HG03432 (cell line): ENCODE measurements at regions not wholly inside any gene's neighbourhood (a gene's known extent, or its start where the extent isn't known, plus 50 kb on each side); places are given as distances from the start of the nearest gene placed in this dataset.
A peak's percentile ranks its signal among the peaks of the same experiment; 100 is the strongest.

ENCODE experiments used
- ATAC-seq: cut with Tn5 transposase; IDR thresholded peaks from one replicate; pipeline ENCODE4 v1.9.1; 2021; ENCODE audit warnings: mild to moderate bottlenecking, moderate library complexity; ENCODE audit not compliant: unreplicated experiment

GRCh38 chr15:66848116-66848515, 146.1 kb downstream of the SMAD6 start:
- ATAC-seq = no peak

DNA sequence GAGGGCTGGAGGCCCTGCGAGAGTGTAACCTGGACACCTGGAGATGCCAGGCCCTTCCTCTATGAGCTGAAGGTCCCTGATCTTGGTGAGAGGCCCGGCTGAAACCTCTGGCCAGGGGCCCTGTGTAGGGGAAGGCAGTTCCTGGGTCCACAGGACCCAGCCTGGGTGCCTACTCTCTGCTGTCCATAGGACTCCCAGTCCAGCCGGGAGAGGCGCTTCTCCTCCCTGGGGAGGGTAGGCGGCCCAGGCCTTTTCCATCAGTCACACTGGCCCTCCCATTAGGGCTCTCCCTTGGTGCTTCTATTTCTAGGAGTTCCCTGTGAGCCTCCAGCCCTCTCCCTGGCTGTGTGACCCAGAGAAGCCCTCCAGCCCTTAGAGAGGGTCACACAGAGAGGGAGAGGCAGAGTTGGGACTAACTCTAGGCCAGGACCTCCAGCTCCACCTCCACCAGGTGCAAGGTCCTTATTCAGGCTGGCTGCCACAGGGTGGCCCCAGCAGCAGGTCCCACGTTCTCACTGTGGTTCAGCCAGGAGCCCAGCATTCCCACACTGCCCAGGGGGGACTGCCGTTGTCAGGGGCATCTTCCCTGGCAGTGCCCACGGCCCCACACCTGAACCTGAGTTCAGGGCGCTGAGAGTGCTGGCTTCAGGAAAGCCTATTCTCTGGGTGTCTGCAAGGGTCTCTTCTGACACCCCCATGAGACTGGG, 146.8 kb downstream of the SMAD6 start:
- no peak for ATAC-seq

DNA sequence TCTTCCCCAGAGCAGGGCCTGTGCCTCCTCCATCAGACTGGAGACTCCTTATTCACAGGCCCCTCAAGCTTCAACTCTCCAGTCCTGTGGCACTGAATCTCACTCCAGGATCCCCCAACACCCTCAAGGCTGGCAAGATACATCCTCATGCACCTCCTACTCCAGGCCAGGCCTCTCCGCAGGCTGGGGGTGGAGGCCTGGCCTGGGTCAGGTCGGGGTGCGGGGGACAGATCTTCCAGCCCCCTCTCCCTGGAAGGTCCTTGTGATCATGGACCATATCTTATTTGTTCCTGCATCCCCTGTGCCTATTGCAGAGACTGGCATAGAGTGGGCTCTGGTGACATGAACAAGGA, 147.3 kb downstream of the SMAD6 start:
- no peak for ATAC-seq

GRCh38 chr15:66849746-66850077, 147.7 kb downstream of the SMAD6 start:
- no peak for ATAC-seq

DNA sequence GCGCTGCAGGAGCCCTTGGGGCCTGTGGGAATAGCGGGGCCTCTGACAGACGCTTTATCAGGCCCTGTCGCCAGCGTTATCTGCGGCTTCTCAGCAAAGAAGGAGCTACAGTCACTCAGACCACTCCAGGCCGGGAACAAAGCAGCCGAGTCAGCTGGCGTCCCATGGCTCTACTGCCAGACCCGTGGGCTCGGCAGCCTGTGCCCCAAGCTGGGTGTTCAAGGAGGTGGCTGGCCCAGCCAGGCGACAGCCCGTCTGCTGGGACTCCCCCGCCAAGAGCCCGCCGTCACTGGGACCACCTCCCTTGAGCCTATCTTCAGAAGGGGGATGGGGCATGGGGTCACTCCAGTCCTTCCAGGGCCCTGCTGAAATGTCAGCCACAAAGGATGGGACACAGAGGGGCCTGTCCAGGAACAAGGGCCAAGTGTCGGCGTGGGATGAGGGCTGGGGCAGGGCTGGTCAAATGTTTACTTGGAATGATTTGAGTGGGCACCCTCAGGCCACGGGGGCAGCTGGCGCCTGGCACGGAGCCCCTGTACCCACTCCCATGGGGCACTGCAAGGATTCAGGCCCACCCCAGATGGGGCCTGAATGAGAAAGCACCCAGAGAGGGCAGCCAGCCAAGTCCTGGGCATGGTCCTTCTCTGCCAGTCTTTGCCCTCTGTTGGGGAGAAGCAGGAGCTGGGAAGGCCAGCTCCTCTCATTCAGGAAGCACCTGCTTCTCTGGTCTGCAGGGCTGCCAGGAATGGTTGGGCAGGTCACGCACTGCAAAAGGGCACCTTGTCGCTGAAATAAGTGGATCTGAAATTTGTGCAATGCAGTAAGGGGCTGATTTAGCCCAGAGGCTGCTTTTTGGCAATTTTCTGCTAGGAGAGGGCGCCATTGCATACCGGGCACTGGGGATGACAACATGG, 148.3 kb downstream of the SMAD6 start:
- ATAC-seq = no peak

GRCh38 chr15:66850996-66851310, 148.9 kb downstream of the SMAD6 start:
- no peak for ATAC-seq

- peak; percentile 82 for ATAC-seq
These were observed 149.5 kb downstream of the SMAD6 start for GRCh38 chr15:66851311-66852063.

- ATAC-seq = no peak
These were observed 150.2 kb downstream of the SMAD6 start for GRCh38 chr15:66852064-66852905.

GRCh38 chr15:66854012-66854965, 152.3 kb downstream of the SMAD6 start:
- ATAC-seq = no peak

- no peak for ATAC-seq
These were observed 153.0 kb downstream of the SMAD6 start for GRCh38 chr15:66855041-66855440.

- ATAC-seq = no peak
These were observed 155.7 kb downstream of the SMAD6 start for GRCh38 chr15:66857694-66858093.

DNA sequence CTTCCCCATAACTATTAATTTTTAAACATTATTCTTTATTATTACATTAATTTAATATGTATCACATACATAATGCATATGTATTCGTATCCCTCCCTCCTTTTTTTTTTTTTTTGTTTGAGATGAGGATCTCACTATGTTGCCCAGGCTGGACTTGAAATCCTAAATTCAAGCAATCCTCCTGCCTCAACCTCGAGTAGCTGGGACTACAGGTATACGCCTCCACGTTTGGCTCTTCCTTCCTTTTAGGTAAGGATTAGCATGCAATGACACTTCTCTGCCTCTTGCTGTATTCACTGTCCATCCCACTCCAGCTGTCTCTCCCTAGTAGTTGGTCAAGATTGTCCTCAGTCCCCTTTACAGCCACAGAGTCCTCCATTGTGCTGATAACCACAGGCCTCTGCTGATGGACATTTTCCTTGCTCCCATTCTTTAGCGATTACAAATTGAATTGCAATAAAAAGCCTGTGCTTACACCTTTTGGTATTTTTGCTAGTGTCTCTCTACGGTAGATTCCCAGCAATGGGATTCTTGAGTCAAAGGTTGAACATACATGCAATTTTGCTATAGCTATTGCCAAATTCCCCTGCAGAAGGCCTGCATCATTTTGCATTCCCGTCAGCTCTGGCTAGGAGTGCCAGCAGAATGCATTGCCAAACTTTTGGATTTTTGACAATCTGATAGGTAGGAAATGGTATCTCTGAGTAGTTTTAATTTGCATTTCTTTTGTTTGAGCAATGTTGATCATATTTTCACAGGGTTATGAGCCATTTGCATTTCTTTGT, 156.6 kb downstream of the SMAD6 start:
- ATAC-seq = no peak

DNA sequence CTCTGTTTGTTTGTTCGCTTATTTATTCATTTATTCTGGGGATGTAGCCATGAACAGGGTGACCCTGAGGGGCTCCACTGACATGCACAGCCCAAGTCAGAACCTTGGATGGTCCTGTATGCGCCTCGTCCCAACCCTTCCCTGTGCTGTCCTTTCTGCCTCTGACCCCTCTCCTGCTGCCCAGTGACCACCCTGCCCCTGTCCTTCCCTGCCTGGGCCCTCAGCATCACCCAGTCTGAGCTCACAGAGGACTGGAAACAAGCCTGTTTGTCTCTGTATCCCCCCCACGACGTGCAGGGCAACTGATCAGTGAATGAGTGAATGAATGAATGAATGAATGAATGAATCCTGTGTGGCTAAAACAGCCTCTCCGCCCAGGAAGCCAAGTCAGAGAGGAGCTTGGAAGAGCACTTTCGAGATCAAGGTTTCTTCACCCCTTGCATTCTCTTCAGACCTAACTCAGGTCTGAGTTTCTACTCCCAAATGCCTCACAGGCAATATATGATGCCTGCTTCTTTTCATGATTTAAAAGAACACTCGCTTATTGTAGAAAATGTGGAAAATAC, 157.7 kb downstream of the SMAD6 start:
- ATAC-seq = no peak

DNA sequence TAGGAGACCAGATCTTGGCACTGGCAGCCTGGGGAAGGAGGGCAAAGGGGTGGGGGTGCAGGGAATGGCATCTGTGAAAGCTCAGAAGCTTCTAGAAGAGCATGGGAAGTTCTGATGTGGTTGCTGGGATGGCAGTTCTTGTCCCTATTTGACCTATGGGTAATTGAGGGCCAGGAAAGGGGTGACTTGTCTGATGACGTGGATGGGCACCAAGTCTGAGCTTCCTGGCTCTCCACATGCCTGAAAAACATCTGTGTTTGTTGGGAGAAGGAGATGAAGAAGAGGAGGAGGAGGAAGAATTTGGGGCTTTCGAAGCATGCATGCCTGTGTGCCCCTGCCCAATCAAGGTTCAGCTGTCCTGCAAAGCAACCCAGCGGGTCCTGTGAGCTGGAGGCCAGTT, 158.8 kb downstream of the SMAD6 start:
- ATAC-seq = no peak

DNA sequence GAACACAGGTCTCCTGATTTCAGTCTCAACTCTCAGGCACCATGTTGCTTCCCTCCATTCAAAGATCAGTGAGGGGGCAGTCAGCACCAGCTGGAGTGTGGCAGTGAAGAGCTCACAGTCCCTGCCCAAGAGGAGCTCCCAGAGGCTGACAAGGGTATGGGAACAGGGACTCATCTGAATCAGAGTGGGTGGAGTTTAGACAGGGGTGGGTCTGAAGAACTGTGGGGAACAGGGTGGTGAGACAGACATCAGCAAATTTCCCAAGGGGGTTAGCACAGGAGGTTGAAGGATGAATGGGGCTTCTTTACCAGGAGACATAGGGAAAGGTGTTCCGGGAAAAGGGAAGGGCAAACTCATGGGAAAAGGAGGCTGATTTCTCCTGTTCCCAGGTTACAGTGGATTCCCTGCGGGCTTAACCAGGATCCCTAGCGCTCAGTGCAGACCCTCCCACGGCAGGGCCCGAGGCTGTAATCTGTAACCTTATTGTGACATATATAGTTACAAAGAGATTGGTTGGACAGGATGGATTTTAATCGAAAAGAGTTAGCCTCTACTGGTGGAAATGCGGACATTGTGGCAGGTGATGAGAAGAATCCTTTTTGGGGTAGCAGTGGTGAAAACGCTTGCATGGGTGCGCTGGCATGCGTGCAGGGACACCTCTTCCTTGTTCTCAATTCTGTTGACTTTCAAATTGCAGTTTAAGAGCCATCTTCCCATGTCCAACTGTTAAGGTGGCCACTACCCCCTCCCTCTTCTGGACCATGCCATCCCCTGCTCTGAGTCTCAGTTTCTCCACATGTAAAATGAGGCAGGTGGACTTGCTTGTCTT, 160.3 kb downstream of the SMAD6 start:
- no peak for ATAC-seq

DNA sequence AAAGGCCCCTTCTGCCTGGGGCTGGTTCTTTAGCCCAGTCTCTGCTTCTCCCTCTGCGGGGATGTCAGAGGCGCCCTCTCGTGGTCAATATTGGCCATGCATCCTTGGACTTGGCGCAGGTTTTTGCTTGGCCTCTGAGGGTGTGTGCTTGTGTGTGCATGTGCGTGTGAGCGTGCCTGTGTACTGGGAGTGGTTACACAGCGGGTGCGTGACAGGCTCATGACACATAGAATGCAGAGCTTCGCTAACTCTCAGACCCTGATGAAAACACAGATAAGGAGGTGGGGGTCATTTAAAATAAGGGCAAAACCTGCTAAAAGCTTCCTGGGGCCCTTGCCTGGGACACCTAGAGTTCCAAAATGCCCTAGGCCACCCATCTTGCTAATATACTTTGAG, 160.9 kb downstream of the SMAD6 start:
- ATAC-seq = no peak

GRCh38 chr15:66863390-66864085, 161.5 kb downstream of the SMAD6 start:
- ATAC-seq = no peak
